ENCODE measurements at regions not wholly inside any gene's neighbourhood (a gene's known extent, or its start where the extent isn't known, plus 50 kb on each side); places are given as distances from the start of the nearest gene placed in this dataset.

GRCh38 chr13:54573186-54573585, 1544.6 kb downstream of the OLFM4 start:
- Histone ChIP-seq H3K27me3 (no peaks in the 10 kb centered on the region), H3K4me3 (replicated peaks in 1 of 3) (no peak overlapping the region), H3K27ac (no peak overlapping the region), H3K4me1 (no peaks in the 10 kb centered on the region), H3K9me3 (no peaks in the 10 kb centered on the region), H3K36me3 (no peaks in the 10 kb centered on the region)
- intact Hi-C loops (cut with DNase I) = no loop called here
- TF ChIP-seq POLR2A (IDR thresholded peaks at IDR 0.05) (no peak), CTCF (IDR thresholded peaks at IDR 0.05) (no peak)
- 94 to 97% methylated on average over 6 of the region's 6 CpGs for whole genome bisulfite sequencing, 2 donors
- no peak for DNase-seq

- H3K36me3 ChIP-seq = no peaks in the 10 kb centered on the region
- H3K9me3 ChIP-seq = no peaks in the 10 kb centered on the region
- intact Hi-C loops (cut with DNase I) = no loop called here
- H3K27ac ChIP-seq = no peak overlapping the region
- no peak overlapping the region for H3K4me3 ChIP-seq (replicated peaks in 1 of 3)
- no peak for TF ChIP-seq POLR2A (IDR thresholded peaks at IDR 0.05)
- TF ChIP-seq CTCF (IDR thresholded peaks at IDR 0.05) = no peak
- no peaks in the 10 kb centered on the region for H3K27me3 ChIP-seq
- no peak for DNase-seq
- H3K4me1 ChIP-seq = no peaks in the 10 kb centered on the region
- 85 to 86% methylated on average over 4 of the region's 4 CpGs for WGBS, 2 donors
These were observed 1546.2 kb downstream of the OLFM4 start for GRCh38 chr13:54574791-54575190.

GRCh38 chr13:54591540-54591939, 1562.9 kb downstream of the OLFM4 start:
- intact Hi-C loops (cut with DNase I) = no loop called here
- DNase-seq = no peak
- Histone ChIP-seq H3K9me3 (no peaks in the 10 kb centered on the region), H3K36me3 (no peaks in the 10 kb centered on the region), H3K27me3 (no peaks in the 10 kb centered on the region), H3K4me1 (no peaks in the 10 kb centered on the region), H3K27ac (no peak overlapping the region), H3K4me3 (replicated peaks in 1 of 3) (no peak overlapping the region)
- 84 to 85% methylated on average over 3 of the region's 3 CpGs for WGBS, 2 donors
- TF ChIP-seq POLR2A (IDR thresholded peaks at IDR 0.05) (no peak), CTCF (IDR thresholded peaks at IDR 0.05) (no peak)

- DNase-seq = no peak
- Histone ChIP-seq H3K4me1 (no peaks in the 10 kb centered on the region), H3K36me3 (no peaks in the 10 kb centered on the region), H3K4me3 (replicated peaks in 1 of 3) (no peak overlapping the region), H3K9me3 (no peaks in the 10 kb centered on the region), H3K27ac (no peak overlapping the region), H3K27me3 (no peaks in the 10 kb centered on the region)
- intact Hi-C loops (cut with DNase I) = no loop called here
- WGBS, 2 donors = 78 to 93% methylated on average over 2 of the region's 2 CpGs
- no peak for TF ChIP-seq POLR2A (IDR thresholded peaks at IDR 0.05)
- no peak for TF ChIP-seq CTCF (IDR thresholded peaks at IDR 0.05)
These were observed 1563.6 kb downstream of the OLFM4 start for GRCh38 chr13:54592201-54592600.

GRCh38 chr13:54593504-54593903, 1564.9 kb downstream of the OLFM4 start:
- DNase-seq = no peak
- no peak for TF ChIP-seq POLR2A (IDR thresholded peaks at IDR 0.05)
- TF ChIP-seq CTCF (IDR thresholded peaks at IDR 0.05) = no peak
- Histone ChIP-seq H3K4me1 (no peaks in the 10 kb centered on the region), H3K4me3 (replicated peaks in 1 of 3) (no peak overlapping the region), H3K27ac (no peak overlapping the region), H3K36me3 (no peaks in the 10 kb centered on the region), H3K27me3 (no peaks in the 10 kb centered on the region), H3K9me3 (no peaks in the 10 kb centered on the region)
- 96 to 100% methylated on average over 3 of the region's 3 CpGs for WGBS, 2 donors
- intact Hi-C loops (cut with DNase I) = no loop called here

Measured in thyroid gland (tissue), 4 donors.